Testis (tissue), 2 donors: ENCODE measurements at regions not wholly inside any gene's neighbourhood (a gene's known extent, or its start where the extent isn't known, plus 50 kb on each side); places are given as distances from the start of the nearest gene placed in this dataset.

Experiments
- CTCF ChIP-seq, 3 experiments: fragments of 450-650 bp in 2 of 3; fragments of 200-600 bp in 1 of 3; sonication (generic) in 1 of 3; IDR thresholded peaks; one replicate each; pipeline ENCODE4 v1.5.1; 2016 to 2019; ENCODE audit warnings: antibody characterized with exemption in 3 of 3, mild to moderate bottlenecking in 2 of 3, moderate library complexity in 1 of 3
- POLR2A ChIP-seq: fragments of 450-650 bp; IDR thresholded peaks from one replicate; pipeline ENCODE4 v1.6.1; 2017; ENCODE audit warnings: antibody characterized with exemption, mild to moderate bottlenecking, moderate library complexity

DNA sequence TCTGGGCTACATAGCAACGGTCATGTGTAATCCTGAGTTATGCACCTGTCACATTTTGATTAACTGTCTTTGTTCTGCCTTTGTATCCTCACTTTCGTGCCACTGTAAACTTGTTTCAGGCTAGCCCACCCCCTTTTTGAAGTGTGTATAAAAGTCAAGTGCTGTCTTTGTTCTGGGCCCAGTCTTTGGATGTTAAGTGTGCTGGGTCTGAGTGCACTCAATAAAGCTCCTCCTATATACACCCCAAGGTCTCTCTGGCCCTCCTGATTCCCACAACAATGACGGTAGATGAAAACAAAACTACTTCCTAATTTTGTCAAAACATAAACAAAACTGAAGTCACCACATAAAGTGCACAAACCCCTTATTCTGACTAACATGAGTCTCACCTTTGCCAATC is 633.4 kb downstream of the DSC3 start:
- no peak for TF ChIP-seq CTCF (IDR thresholded peaks at IDR 0.05)
- TF ChIP-seq POLR2A: no peak
